K562 (cell line): ENCODE measurements at regions not wholly inside any gene's neighbourhood (a gene's known extent, or its start where the extent isn't known, plus 50 kb on each side); places are given as distances from the start of the nearest gene placed in this dataset.

Experiments used
- ATAC-seq: fragments of 200-7000 bp; cut with Tn5 transposase; 3 replicates; pipeline ENCODE4 v1.9.1; 2020; ENCODE audit warnings: moderate library complexity
- BruUV-seq: library from RNA; stranded (reverse); fragments of 400-500 nt; replicated peaks from 2 replicates; lab custom pipeline; 2021; lab: Mats Ljungman, UMichigan
- CTCF ChIA-PET: fragments of 300-600 bp; formaldehyde crosslinking; extraction: SDS; loops from one replicate; lab custom pipeline; 2021; ENCODE audit warnings: low intra/inter-chr PET ratio; lab: Yijun Ruan, JAX
- POLR2A ChIA-PET: fragments of 300-600, 350-650 bp; sonication (Branson Sonifier 250); formaldehyde crosslinking; extraction: SDS; loops from one replicate; lab custom pipeline; 2021; ENCODE audit warnings: antibody characterized with exemption, inconsistent platforms; lab: Yijun Ruan, JAX
- DNase-seq, 4 experiments: peaks; one replicate each; pipeline versions ENCODE4 v3.0.0 to v3.0.0-alpha.2; 2011 to 2018; ENCODE audit warnings: low spot score in 3 of 4, mixed read lengths in 3 of 4; ENCODE audit errors: extremely low read depth in 1 of 4
- FAIRE-seq: peaks from 2 replicates; lab custom pipeline; 2011; peaks lifted over from hg19 to GRCh38; lab: Jason Lieb, UNC
- H2AFZ ChIP-seq: 2 replicates; pipeline ENCODE4 v1.6.0; 2011; ENCODE audit warnings: low read depth, low read length, control low read depth, inconsistent platforms
- H3K27ac ChIP-seq: fragments of 200-600 bp; 3 replicates; pipeline ENCODE4 v1.8.0; 2011; ENCODE audit warnings: low read depth, mild to moderate bottlenecking, control low read depth, inconsistent platforms, low read length, moderate library complexity, mixed read lengths; ENCODE audit errors: extremely low read depth
- H3K27me3 ChIP-seq, 2 experiments: fragments of 300-600 bp in 1 of 2; 2 replicates in 1 of 2; 3 replicates in 1 of 2; pipeline versions ENCODE4 v1.6.0 to v1.8.0; 2011; ENCODE audit warnings: inconsistent platforms in 2 of 2, low read length in 2 of 2, mild to moderate bottlenecking in 1 of 2, mixed read lengths in 1 of 2, moderate library complexity in 1 of 2; ENCODE audit not compliant: control insufficient read depth in 2 of 2, insufficient read depth in 2 of 2
- H3K36me3 ChIP-seq: fragments of 300-600 bp; 3 replicates; pipeline ENCODE4 v1.8.0; 2011; ENCODE audit warnings: mild to moderate bottlenecking, low read length, inconsistent platforms; ENCODE audit not compliant: control insufficient read depth, insufficient read depth
- H3K4me1 ChIP-seq, 2 experiments: fragments of 200-600 bp in 1 of 2; replicated peaks in 1 of 2; 2 replicates in 1 of 2; 3 replicates in 1 of 2; pipeline versions ENCODE4 v1.5.1 to v1.8.0; 2011; ENCODE audit warnings: inconsistent platforms in 2 of 2, low read length in 2 of 2, mild to moderate bottlenecking in 1 of 2, mixed read lengths in 1 of 2, moderate library complexity in 1 of 2; ENCODE audit not compliant: control insufficient read depth in 2 of 2, insufficient read depth in 2 of 2
- H3K4me2 ChIP-seq: 2 replicates; pipeline ENCODE4 v1.6.1; 2011; ENCODE audit warnings: low read length, control low read depth, inconsistent platforms, mixed read lengths; ENCODE audit not compliant: insufficient read depth
- H3K4me3 ChIP-seq: fragments of 200-600 bp; sonication (generic), shearing (Covaris generic); 2 replicates; pipeline ENCODE4 v1.5.1; 2016; ENCODE audit warnings: control low read depth, inconsistent platforms
- H3K79me2 ChIP-seq: fragments of 200-600 bp; 3 replicates; pipeline ENCODE4 v1.8.0; 2011; ENCODE audit warnings: low read length, inconsistent platforms; ENCODE audit not compliant: control insufficient read depth, insufficient read depth
- H3K9ac ChIP-seq, 2 experiments: 2 replicates each; pipeline versions ENCODE4 v1.6.0 to v1.6.1; 2011; ENCODE audit warnings: low read depth in 2 of 2, low read length in 2 of 2, control low read depth in 1 of 2, inconsistent platforms in 1 of 2, mild to moderate bottlenecking in 1 of 2, mixed read lengths in 1 of 2; ENCODE audit not compliant: insufficient read depth in 1 of 2
- H3K9me1 ChIP-seq: one replicate; pipeline ENCODE4 v1.6.0; 2011; ENCODE audit warnings: inconsistent platforms, mild to moderate bottlenecking, low read length, moderate library complexity; ENCODE audit not compliant: control insufficient read depth, insufficient read depth
- H3K9me3 ChIP-seq: replicated peaks from 2 replicates; pipeline ENCODE4 v1.5.1; 2011; ENCODE audit warnings: low read depth, low read length, inconsistent platforms; ENCODE audit not compliant: control insufficient read depth, insufficient read depth
- H4K20me1 ChIP-seq: replicated peaks from 2 replicates; pipeline ENCODE4 v1.6.1; 2011; ENCODE audit warnings: low read length, inconsistent platforms, mixed read lengths; ENCODE audit not compliant: control insufficient read depth, insufficient read depth
- ARID1B ChIP-seq: fragments of 450-650 bp; IDR thresholded peaks from 2 replicates; pipeline ENCODE4 v1.6.1; 2016; ENCODE audit warnings: antibody characterized with exemption, mild to moderate bottlenecking, inconsistent platforms
- ATF3 ChIP-seq, 2 experiments: fragments of 450-650 bp in 1 of 2; sonication (generic) in 1 of 2; formaldehyde crosslinking in 1 of 2; IDR thresholded peaks in 1 of 2; conservative IDR thresholded peaks in 1 of 2; 2 replicates each; pipeline versions ENCODE4 v1.6.1 to v1.8.1; 2016 to 2023; ENCODE audit warnings: mild to moderate bottlenecking in 2 of 2, moderate library complexity in 2 of 2, inconsistent platforms in 1 of 2, missing genetic modification reagents in 1 of 2
- C11orf30 ChIP-seq: fragments of 450-650 bp; IDR thresholded peaks from 2 replicates; pipeline ENCODE4 v1.6.1; 2016; ENCODE audit warnings: low read depth, mild to moderate bottlenecking
- CHCHD3 ChIP-seq: fragments of 250-450 bp; sonication (Bioruptor Pico); IDR thresholded peaks from 2 replicates; pipeline ENCODE4 v2.1.2; 2022; ENCODE audit warnings: mild to moderate bottlenecking
- EZH2 ChIP-seq: IDR thresholded peaks from 2 replicates; pipeline ENCODE4 v1.6.1; 2012; ENCODE audit warnings: low read depth, mild to moderate bottlenecking, inconsistent platforms, low read length, borderline replicate concordance
- HMGXB4 ChIP-seq: sonication (generic); formaldehyde crosslinking; IDR thresholded peaks from 2 replicates; pipeline ENCODE4 v1.8.1; 2023; ENCODE audit warnings: mild to moderate bottlenecking, missing genetic modification reagents
- NEUROD1 ChIP-seq: fragments of 150-350 bp; IDR thresholded peaks from 2 replicates; pipeline ENCODE4 v1.6.1; 2014; ENCODE audit warnings: borderline replicate concordance, low read length, low read depth; ENCODE audit not compliant: partially characterized antibody
- OTX1 ChIP-seq: fragments of 450-650 bp; formaldehyde crosslinking; IDR thresholded peaks from 2 replicates; pipeline ENCODE4 v1.4.0; 2022; ENCODE audit warnings: mild to moderate bottlenecking
- PHB2 ChIP-seq: fragments of 450-650 bp; IDR thresholded peaks from 2 replicates; pipeline ENCODE4 v1.6.1; 2017; ENCODE audit warnings: low read depth
- POLR2H ChIP-seq: IDR thresholded peaks from 2 replicates; pipeline ENCODE4 v1.6.1; 2016; ENCODE audit warnings: missing genetic modification characterization, low read depth, mild to moderate bottlenecking, control low read depth, missing compliant biosample characterization, moderate library complexity
- PTBP1 ChIP-seq: fragments of 200-400 bp; formaldehyde crosslinking; IDR thresholded peaks from 2 replicates; pipeline ENCODE4 v1.6.1; 2017; ENCODE audit warnings: low read depth, low read length
- RNF2 ChIP-seq: sonication (generic); IDR thresholded peaks from 2 replicates; pipeline ENCODE4 v1.6.1; 2016
- SMARCA4 ChIP-seq: fragments of 450-650 bp; IDR thresholded peaks from 2 replicates; pipeline ENCODE4 v1.6.1; 2016
- SMARCB1 ChIP-seq: IDR thresholded peaks from 2 replicates; pipeline ENCODE4 v1.6.1; 2011; ENCODE audit warnings: improper control_type of control experiment, low read depth; ENCODE audit not compliant: insufficient read length
- ZBTB33 ChIP-seq: sonication (generic); formaldehyde crosslinking; IDR thresholded peaks from 2 replicates; pipeline ENCODE4 v1.8.1; 2023; ENCODE audit warnings: mild to moderate bottlenecking, missing genetic modification reagents
- ZHX1 ChIP-seq: fragments of 150-350 bp; conservative IDR thresholded peaks from 2 replicates; pipeline ENCODE4 v1.6.1; 2014; ENCODE audit warnings: low read length
- ZKSCAN3 ChIP-seq: fragments of 250-450 bp; sonication (Bioruptor Pico); IDR thresholded peaks from 2 replicates; pipeline ENCODE4 v1.4.0; 2020
- ZNF431 ChIP-seq: sonication (generic); formaldehyde crosslinking; IDR thresholded peaks from 2 replicates; pipeline ENCODE4 v1.8.0; 2022; ENCODE audit warnings: mild to moderate bottlenecking, missing genetic modification reagents
- WGBS: fragments of 100-300 bp; shearing (Covaris generic); methylation state at CpG from one replicate; pipeline ENCODE4 v1.1.6; 2016; ENCODE audit warnings: low coverage, mixed read lengths; ENCODE audit not compliant: insufficient coverage; ENCODE audit errors: missing lambda C conversion rate; 5-methylcytosine and 5-hydroxymethylcytosine counted together
- in situ Hi-C: fragments of 300-500 bp; cut with MboI; formaldehyde crosslinking; loops from 4 replicates; pipeline ENCODE4 v1.15.0; 2018; ENCODE audit warnings: inconsistent platforms, mixed read lengths
- intact Hi-C: fragments of 100-400 bp; cut with micrococcal nuclease; formaldehyde crosslinking; loops from 2 replicates; pipeline ENCODE4 v1.14.2; 2022

- Histone ChIP-seq H3K4me1 (no peaks in the 10 kb centered on the region), H3K9ac (no peak overlapping the region), H3K9me3 (no peaks in the 10 kb centered on the region), H3K4me2 (no peak overlapping the region), H3K9me1 (no peaks in the 10 kb centered on the region), H3K27me3 (no peaks in the 10 kb centered on the region), H3K79me2 (no peaks in the 10 kb centered on the region), H2AFZ (no peak overlapping the region)
- ChIA-PET POLR2A (no interaction called here), CTCF (no interaction called here)
- in situ Hi-C loops = no loop called here
- WGBS = 2% methylated on average over 7 of the region's 7 CpGs
- FAIRE-seq (no peak), ATAC-seq (no peak), DNase-seq (no peak)
- no TSS peak for BruUV-seq
- intact Hi-C loops = no loop called here
- TF ChIP-seq SMARCA4 (no peak), RNF2 (no peak), ZHX1 (no peak), NEUROD1 (no peak), CHCHD3 (CRISPR knock-in tag) (no peak), ARID1B (no peak), POLR2H (tag) (no peak), OTX1 (CRISPR knock-in tag) (no peak), SMARCB1 (no peak), ZBTB33 (CRISPR knock-in tag) (no peak), EZH2 (no peak), C11orf30 (no peak), HMGXB4 (no peak), PHB2 (no peak), ZKSCAN3 (CRISPR knock-in tag) (no peak), PTBP1 (no peak), ZNF431 (CRISPR knock-in tag) (no peak), ATF3 (IDR thresholded peaks at IDR 0.05) (no peak), ATF3 (CRISPR knock-in tag; conservative IDR thresholded peaks at IDR 0.05) (no peak)
- TF ChIP-seq, all 486 proteins: peak for 0
- Histone ChIP-seq H3K36me3 (no peaks in the 10 kb centered on the region), H3K4me3 (no peak overlapping the region), H4K20me1 (no peaks in the 10 kb centered on the region), H3K27ac (no peak overlapping the region)
Measured at GRCh38 chr18:68072744-68073143, 556.2 kb upstream of the DSEL start.
